ENCODE measurements at regions not wholly inside any gene's neighbourhood (a gene's known extent, or its start where the extent isn't known, plus 50 kb on each side); places are given as distances from the start of the nearest gene placed in this dataset.
"Not testable (repeated sequence)": the region's sequence is repeated elsewhere in the genome, so short reads cannot be mapped to it uniquely, and the experiment has no call there.

DNA sequence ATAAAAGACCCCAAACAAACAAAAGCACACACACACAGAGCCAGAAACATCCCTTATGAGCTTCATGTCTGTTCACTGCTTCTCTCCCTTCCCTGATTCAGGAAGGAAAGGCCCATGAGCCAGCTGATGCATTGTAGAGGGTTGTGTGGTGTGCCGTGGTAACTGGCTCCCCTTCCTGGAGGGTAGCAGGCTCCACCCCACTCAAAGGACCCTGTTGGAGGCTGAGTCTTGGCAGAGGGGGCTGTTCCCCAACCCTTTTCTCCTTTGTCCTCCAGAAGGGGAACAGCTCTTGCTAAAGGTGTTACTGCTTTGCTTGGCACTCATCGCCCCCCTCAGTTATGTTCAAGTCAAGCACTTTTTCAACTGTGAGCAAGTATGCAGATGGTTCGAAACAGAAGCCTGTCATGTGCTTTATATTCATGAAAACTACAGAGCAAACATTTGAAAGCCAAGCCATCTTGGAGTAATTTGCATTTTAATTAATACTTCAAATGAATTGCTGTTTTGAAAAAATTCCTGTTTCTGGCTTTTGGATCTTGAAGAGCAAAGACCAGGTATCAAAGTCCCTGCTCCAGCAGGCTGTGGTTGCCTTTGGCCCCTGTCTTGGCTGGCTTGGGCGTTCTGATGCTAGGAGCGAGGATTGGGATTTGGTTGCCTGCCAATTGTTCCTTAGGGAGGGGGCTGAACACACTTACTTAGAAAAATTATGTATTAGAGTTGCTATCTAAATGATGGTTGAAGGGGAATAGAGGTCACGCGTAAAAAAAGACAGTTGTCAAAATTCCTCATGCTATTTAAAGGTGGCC, 267.8 kb downstream of the TSN start:
- no peak for DNase-seq

DNA sequence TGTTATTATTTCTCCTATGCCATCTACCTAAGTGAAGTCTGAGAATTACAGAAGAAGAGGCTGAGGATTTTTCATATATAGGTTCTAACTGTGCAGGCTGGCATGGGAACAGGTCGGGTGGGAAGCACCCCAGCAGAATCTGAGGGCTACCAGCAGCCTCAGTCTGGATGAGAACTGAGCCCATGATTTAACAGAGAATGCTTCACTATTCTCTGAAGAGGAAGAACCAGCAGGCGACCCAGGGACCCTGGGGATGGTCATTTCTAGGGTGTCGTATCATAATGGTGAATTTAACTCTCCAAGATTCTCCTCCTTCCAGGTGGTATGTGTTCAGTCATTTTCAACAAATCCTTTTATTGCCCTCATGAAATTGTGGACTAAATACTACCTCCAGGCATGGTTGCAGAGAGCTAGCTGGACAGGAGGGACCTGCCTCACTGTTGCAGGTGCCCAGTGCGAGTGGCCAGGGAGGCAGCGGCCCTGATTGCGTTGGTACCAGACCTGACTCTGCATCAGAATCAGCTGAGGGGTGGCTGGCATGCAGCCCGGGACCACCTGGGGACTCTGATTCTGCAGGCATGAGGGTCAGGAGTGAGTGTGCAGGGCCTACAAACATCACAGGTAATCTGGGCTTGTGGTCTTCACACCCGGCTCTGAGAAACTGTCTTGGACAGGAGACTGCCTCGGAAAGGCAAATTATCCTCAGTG, 272.2 kb downstream of the TSN start:
- no peak for DNase-seq

DNA sequence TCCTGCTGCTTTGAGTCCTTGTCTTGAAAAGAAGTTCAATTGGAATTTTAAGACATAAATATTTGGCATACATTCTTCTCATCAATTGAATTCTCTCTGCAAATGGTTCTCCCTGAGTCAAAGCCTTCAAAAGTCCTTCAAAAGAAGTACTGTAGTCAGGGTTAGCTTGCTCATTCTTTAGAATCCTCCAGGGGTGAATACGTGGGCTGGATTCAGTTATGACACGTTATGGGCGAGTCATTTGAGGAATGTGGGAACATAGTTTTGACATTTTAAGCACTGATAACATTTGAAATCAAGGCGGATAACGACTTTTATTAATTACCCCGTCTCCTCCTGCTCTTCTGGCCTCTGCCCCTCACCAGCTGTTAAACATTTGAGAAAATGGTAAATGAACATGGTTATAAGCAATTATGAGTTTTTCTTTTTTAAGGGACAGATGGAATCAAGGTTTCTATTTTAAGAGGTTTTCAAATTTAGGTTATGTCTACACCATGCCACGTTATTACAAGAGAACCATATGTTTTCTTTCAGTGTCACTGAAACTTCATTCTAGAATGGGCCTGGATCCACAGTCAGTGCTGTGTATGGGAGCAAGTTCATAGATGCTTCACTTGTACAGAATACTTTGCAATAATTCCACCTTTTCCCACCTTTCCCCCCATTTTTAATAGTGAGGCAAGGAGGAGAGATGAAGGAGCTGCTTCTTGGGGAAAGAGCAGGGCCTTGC, 273.1 kb downstream of the TSN start:
- no peak for DNase-seq

DNA sequence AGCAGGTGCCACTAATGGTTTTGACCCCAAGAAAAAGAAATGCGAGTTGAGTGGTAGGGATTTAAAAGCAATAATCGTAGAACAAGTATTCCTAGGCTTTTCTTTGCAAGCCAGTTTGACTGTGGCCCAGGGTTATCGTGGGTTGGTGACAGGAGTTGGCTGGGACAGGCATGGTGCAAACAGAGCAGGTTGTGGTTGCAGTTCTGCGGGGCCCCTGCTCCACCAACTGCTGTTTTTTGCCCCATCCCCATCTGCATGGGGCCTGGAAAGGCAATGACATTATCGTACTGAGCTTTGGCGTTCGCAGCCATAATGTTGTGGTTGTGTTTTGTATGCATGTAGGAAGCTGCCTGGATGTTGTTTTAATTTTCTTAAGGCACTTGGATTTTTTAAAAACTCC, 274.0 kb downstream of the TSN start:
- DNase-seq = no peak

DNA sequence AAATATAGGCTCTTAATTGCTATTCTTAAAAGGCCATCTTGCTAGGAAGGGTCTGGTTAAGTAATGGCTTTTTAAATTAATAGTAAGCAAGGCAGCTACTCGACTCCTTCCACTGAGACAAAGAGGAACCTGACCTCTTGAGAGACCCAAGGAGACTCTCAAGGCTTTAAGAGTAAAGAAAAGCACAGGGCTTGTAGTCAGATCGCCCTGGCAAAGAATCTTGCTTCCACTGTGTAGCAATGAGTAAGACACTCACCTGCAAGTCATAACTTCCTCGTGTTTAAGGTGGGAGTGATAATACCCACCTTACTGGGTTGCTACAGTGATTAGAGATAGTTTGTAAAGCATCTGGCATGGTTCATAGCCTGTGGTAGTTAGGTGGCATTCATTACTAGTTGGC, 274.5 kb downstream of the TSN start:
- DNase-seq = no peak

DNA sequence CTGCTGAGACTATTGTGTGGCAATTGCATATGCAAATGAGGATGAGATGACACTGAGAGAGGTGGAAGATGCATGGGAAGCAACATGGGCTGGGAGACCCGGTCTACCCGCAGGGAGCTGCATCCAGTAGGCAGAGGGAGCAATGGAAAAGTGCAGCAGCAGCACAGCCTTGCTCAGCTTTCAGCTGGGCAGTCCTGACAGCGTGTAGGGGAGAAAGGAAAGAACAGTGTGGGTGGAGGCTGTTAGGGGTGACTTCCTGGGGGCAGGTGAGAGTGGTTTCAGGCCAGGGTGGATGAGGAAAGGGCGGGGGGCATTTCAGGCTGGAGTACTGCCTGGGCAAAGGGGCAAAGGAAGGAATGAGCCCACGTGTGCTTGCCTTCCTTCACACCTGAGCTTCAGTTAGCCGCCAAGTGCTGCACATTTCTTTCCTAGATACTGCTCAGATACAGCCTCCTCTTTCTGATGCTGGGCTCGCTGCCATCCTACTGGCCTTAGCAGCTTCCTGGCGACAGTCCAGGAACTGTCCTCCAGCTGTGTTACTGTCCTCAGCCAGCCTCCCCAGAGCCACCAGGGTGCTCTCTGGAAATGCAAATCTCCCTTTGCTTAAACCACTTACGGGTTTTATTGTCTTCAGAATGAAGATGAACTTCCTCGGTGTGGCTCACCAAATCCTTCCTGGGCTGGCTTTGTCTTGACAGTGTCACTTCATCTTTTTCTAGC, 276.3 kb downstream of the TSN start:
- no peak for DNase-seq

DNA sequence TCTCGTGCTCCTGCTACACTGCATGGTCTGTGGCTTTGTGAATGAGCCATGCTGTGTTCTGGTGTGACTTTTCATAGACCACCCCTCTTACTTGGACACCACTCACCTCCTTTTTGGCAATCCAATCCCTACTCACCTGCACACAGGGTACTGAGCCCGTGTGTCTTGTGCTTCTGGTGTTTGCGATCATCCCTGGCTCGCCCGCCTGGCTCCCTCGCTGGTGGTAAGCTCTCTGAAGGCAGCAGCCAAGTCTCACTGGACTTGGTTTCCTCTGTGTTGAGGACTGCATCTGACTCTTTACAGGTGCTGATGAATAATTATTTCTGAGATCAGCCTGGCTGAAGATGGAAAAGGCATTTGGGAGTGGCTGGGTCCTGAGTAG, 276.8 kb downstream of the TSN start:
- DNase-seq = no peak

DNA sequence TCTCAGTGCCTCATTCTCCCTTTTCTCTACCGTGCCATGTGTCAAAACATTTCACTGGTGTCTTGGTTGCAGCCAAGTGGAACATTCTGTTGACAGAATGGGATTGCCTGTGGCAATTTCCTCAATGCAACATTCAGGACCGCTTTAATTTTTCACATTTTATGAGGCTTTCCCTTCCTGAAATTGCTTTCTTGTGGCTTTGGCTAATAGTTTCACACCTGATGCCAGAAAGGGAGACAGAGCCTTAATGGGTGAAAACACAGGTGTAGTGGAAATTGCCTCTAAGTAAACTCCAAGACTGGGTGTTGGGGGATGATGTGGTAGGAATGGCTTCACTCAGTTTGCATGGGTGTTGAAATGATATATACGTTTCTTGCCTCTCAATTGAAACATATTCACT, 278.3 kb downstream of the TSN start:
- DNase-seq = no peak

DNA sequence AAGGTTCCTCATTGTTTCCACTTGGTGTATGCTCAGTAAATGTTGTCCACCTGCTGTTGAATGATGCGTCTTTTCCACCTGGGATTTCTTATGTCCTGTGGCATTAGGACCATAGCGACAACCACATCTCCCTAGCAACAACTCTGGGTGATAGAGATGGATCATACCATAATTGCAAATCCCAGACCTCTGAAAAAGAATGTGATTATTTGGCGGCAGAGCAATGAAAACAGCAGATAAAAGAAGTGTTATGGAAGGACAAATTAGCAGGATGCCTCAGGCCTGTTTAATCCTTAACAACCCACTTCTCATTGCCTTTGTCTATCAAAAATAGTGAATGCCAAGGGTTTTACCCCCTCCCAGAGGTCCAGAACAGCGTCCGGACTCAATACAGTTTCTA, 278.9 kb downstream of the TSN start:
- DNase-seq = no peak

DNA sequence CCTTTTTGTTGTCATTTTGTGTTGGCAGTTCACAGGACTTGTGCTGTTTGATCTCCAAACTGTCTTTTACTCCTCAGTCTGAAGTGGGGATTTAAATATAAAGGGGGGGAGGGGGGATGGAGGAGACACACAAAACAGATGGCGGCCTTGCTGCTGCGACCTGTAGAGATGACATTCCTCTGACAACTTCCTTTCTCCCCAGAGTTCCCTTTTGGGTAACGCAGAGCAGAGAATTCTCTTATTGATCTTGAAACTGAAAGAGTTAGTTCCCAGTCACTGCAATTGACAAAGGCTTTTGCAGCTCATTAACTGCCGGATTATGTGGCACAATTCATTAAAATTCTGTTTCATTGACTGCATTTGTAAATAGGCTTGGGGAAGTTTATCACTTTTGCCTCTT, 279.3 kb downstream of the TSN start:
- no peak for DNase-seq

DNA sequence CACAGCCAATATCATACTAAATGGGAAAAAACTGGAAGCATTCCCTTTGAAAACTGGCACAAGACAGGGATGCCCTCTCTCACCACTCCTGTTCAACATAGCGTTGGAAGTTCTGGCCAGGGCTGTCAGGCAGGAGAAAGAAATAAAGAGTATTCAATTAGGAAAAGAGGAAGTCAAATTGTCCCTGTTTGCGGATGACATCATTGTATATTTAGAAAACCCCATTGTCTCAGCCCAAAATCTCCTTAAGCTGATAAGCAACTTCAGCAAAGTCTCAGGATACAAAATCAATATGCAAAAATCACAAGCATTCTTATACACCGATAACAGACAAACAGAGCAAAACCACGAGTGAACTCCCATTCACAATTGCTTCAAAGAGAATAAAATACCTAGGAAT, 283.4 kb downstream of the TSN start:
- not testable (repeated sequence) for DNase-seq

DNA sequence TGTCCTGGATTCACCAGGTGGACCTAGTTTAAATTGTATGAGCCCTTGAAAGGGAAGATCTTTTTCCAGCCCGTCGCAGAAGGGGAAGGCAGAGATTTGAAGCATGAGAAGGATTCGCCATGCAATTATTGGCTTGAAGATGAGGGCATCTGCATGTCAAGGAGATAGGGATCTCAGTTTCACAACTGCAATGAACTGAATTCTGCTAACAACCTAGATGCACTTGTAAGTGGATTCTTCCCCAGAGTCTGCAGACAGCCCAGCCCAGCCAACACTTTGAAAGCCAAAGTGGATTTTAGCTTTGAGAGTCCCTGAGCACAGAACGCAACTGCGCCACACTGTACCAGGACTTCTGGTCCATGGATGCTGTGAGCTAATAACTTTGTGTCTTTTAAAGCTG, 286.0 kb downstream of the TSN start:
- no peak for DNase-seq

DNA sequence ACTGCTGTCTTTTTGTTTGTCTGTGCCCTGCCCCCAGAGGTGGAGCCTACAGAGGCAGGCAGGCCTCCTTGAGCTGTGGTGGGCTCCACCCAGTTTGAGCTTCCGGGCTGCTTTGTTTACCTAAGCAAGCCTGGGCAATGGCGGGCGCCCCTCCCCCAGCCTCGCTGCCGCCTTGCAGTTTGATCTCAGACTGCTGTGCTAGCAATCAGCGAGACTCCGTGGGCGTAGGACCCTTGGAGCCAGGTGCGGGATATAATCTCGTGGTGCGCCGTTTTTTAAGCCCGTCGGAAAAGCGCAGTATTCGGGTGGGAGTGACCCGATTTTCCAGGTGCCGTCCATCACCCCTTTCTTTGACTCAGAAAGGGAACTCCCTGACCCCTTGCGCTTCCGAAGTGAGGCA, 296.2 kb downstream of the TSN start:
- not testable (repeated sequence) for DNase-seq

DNA sequence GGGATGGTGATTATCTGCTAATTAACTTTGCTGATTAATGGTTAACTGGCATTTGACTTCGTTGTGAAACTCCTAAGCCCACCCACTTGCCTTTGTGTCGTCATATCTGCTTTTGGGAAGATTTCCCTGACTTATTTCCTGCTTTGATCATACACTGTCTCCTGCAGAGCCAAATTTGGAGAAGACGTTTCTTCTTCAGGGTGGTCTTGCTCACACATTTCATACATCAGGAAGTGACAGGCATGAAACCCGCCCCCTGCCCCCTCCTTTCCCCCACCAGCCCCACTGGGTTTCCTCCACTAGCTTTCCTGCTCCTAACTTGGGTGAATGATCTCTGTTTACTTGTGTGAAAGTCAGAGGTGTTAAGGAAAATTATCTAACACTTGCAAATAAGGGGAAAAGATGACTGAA, 300.1 kb downstream of the TSN start:
- no peak for DNase-seq

DNA sequence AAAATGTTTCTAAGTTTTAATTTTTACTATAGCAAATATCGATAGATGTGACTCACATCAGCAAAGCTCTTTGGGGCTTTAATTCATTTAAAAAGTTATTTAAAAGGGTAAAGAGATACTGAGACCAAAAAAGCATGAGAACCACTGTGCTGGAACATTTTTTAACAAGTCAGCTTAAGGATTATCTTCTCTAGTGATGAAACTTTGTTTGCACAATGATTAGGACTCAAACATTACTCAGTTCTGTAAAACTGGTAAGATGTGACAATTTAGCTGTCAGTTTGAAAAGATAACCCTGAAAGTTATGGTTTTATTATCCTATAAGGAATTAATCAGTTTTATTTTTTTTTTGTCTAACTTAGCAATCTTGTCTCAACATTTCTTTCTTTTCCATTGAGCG, 301.4 kb downstream of the TSN start:
- no peak for DNase-seq

DNA sequence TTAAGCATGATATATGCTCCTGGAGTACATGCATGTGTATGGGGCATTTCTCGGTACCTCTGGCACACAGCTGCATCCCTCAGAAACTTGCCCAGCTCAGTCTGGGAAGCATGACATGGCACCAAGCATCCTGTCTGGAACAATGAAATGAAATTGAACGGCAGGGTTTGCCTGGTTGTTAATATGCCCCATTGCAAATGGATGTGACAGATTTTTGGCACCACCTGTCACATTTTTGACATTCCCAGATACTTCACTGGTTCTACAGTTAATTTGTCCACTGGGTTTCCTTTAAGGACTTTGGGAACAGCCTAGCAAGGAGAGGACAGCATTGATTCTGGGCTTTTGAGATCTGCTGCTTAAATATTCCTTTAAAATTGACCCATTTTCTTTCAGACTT, 305.8 kb downstream of the TSN start:
- no peak for DNase-seq

DNA sequence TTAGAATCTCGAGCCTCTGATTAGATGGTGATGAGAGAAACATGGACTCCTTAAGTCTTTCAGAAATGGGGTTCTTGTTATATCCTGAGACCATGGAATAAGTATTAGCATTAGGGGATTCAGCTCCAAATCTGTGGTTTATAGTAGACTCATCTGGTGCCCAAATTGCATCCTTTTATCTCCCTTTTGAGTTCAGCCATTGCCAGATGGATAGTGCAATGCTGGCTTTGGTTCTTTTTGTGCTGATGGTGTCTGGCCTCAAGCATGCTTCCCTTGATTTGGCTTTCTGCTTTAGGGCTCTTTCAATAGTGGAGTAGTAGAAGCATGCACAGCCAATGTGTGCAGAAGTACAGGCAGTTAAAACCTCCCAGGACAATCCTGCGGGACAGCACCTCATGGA, 306.4 kb downstream of the TSN start:
- DNase-seq = no peak

DNA sequence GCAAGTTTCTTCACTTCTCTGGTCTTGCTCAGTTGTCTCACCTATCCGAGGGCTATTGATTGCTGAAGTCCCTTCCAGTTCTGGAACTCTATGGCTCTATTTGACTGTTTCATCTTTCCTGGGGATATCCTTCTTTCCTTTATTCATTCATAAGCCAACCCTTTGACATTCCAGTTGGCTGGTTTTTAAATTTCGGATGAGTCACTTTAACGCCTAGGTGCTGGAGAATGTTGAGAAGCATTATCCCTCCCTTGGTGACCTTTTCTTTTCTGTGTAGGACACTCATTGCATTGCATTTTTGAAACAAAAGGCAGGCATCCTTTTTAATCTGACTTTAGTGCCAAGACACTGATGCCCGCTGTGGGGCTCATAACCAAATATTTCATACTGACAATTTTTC, 307.1 kb downstream of the TSN start:
- no peak for DNase-seq

DNA sequence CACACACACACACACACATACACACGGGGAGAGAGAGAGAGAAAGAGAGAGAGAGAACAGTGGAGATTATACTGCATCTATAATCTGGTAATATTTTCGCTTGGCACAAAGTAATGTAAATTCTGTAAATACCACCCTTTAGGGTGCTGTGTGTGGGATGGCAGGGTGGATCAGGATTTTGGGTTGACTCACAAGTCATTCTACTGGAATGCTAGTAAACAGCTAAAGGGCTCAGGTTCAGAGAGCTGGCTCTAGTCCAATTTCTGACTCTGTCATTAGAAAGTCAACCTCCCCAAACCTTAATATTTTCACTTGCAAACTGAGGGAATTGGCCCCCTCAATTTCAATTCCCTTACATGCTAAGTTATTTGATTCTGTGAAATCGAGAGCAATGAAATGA, 308.3 kb downstream of the TSN start:
- DNase-seq = no peak

DNA sequence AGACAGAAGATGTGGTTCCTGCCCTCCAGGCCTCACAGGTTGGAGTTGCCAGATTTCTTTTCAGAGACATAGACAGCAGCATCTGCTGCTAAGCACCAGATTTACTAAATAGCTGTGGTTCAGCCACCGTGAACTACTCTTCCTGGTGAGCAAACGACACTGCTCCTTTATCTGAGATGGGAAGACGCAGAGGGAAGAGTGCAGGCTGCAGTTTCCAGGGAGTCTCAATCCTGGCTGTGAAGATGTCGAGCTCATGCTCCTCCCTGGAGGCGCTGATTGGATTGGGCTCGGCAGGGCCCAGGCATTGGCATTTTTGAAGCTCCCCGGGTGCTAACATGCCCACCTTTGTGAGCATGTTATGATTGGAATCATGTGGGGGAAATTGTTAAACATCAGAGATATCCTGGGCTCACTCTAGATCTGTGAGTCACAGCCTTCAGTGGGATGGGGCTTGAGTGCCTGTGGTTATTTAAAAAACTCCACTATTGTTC, 314.8 kb downstream of the TSN start:
- no peak for DNase-seq

DNA sequence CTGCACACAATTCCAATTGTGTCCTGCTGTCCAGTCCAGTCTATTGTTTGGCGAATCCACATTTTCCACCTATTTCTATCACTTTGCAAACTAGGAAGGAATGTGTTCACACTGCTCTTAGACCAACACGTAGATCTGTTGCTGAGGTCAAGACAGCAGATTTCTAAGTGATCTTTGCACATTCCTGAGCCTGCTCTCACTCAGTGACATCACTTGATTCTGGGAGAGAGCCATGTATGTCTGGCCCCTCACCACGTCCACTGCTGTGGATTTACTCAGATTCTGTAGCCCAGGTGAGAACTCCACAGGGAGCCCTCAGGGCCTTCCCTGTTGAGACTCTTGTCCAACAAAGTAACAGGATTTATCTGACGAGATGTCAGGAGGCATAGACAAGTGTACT, 317.2 kb downstream of the TSN start:
- no peak for DNase-seq

DNA sequence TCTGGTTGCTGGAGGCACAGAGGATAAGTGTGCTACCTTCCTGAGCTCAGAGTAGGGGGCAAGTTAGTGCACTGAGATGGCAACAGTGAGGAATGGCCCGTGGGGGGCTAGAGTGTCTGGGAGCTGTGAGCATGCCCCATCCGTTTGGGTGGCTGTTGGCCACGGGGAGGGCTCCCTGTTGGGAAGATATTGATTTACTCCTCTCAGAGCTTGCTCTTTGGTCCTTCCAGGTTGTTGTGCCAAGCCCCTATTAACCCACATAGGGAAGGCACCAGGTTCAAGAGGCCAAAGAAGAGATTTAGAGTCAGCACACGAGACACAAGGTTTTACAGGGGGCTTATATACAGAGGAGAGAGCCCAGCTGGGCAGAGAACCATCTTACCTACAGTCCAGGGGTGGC, 318.8 kb downstream of the TSN start:
- DNase-seq = no peak

DNA sequence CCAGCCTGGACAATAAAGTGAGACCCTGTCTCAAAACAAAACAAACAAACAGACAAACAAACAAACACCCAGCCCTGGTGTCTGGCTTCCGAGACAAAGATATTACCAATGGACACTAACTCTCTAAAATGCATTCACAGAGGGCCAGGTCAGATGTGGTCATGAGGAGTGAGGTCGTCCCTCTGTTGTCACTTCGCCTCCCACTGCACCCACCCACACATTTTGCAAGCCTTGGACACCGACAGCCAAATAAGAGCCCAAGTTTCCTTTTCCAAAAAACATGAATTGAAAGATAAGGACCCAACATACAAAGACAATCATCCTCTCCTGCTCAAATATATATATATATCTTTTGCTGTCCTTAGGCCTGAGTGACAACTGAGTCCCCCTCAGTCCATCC, 319.9 kb downstream of the TSN start:
- DNase-seq = no peak

All from NCI-H1436 (cell line).